Mesendoderm (in vitro differentiated cells): ENCODE measurements at regions not wholly inside any gene's neighbourhood (a gene's known extent, or its start where the extent isn't known, plus 50 kb on each side); places are given as distances from the start of the nearest gene placed in this dataset.

Source experiments
- DNase-seq: peaks from one replicate; pipeline ENCODE4 v3.0.0; 2013
- H2AK5ac ChIP-seq: 2 replicates; pipeline ENCODE4 v1.6.1; 2013; ENCODE audit warnings: low read length, inconsistent platforms
- H2BK120ac ChIP-seq: 2 replicates; pipeline ENCODE4 v1.6.1; 2013; ENCODE audit warnings: low read depth, mild to moderate bottlenecking, low read length, moderate library complexity, mixed read lengths
- H2BK15ac ChIP-seq: replicated peaks from 2 replicates; pipeline ENCODE4 v1.6.1; 2013; ENCODE audit warnings: low read depth, mild to moderate bottlenecking, moderate library complexity
- H2BK5ac ChIP-seq: 2 replicates; pipeline ENCODE4 v1.6.1; 2013; ENCODE audit warnings: low read length, inconsistent platforms
- H3K18ac ChIP-seq: 2 replicates; pipeline ENCODE4 v1.6.1; 2013; ENCODE audit warnings: mild to moderate bottlenecking, low read length, mixed read lengths
- H3K23ac ChIP-seq: one replicate; pipeline ENCODE4 v1.6.1; 2013; ENCODE audit warnings: low read length
- H3K27ac ChIP-seq: 2 replicates; pipeline ENCODE4 v1.5.1; 2013; ENCODE audit warnings: low read depth, mild to moderate bottlenecking, inconsistent platforms, low read length, moderate library complexity
- H3K27me3 ChIP-seq: 2 replicates; pipeline ENCODE4 v1.6.1; 2013; ENCODE audit warnings: low read length, control low read depth, mild to moderate bottlenecking, inconsistent platforms; ENCODE audit not compliant: insufficient read depth, poor library complexity
- H3K36me3 ChIP-seq: 2 replicates; pipeline ENCODE4 v1.6.1; 2013; ENCODE audit warnings: low read length, inconsistent platforms; ENCODE audit not compliant: control insufficient read depth, insufficient read depth
- H3K4ac ChIP-seq: one replicate; pipeline ENCODE4 v1.6.1; 2013; ENCODE audit warnings: low read depth, mild to moderate bottlenecking, low read length, moderate library complexity
- H3K4me1 ChIP-seq: 2 replicates; pipeline ENCODE4 v1.6.1; 2013; ENCODE audit warnings: low read depth, low read length, inconsistent platforms; ENCODE audit not compliant: control insufficient read depth
- H3K4me2 ChIP-seq: 2 replicates; pipeline ENCODE4 v1.6.1; 2013; ENCODE audit warnings: low read length
- H3K4me3 ChIP-seq: 2 replicates; pipeline ENCODE4 v1.5.1; 2013; ENCODE audit warnings: mild to moderate bottlenecking, low read length
- H3K56ac ChIP-seq: one replicate; pipeline ENCODE4 v1.6.1; 2013; ENCODE audit warnings: low read length
- H3K79me1 ChIP-seq: 2 replicates; pipeline ENCODE4 v1.6.1; 2013; ENCODE audit warnings: low read length, inconsistent platforms
- H3K79me2 ChIP-seq: 2 replicates; pipeline ENCODE4 v1.6.1; 2013; ENCODE audit warnings: mild to moderate bottlenecking, low read length; ENCODE audit not compliant: control insufficient read depth, insufficient read depth
- H3K9ac ChIP-seq: 2 replicates; pipeline ENCODE4 v1.6.1; 2013; ENCODE audit warnings: low read length, inconsistent platforms
- H4K5ac ChIP-seq: one replicate; pipeline ENCODE4 v1.6.1; 2013; ENCODE audit warnings: low read length
- H4K8ac ChIP-seq: one replicate; pipeline ENCODE4 v1.6.1; 2013; ENCODE audit warnings: low read depth, mild to moderate bottlenecking, control low read depth, low read length, moderate library complexity
- WGBS: extraction: QIAGEN DNeasy Blood & Tissue Kit; methylation state at CpG from one replicate; pipeline ENCODE4 v1.1.7; 2013; ENCODE audit warnings: low lambda C conversion rate, missing lambda C conversion rate; ENCODE audit not compliant: insufficient coverage; ENCODE audit errors: extremely low coverage; 5-methylcytosine and 5-hydroxymethylcytosine counted together

GRCh38 chr16:5557966-5558365 lies 460.4 kb upstream of the EEF2KMT start:
- H3K4ac ChIP-seq = no peak overlapping the region
- no peak overlapping the region for H2BK120ac ChIP-seq
- H2BK5ac ChIP-seq = no peak overlapping the region
- no peak overlapping the region for H3K4me2 ChIP-seq
- no peak overlapping the region for H3K18ac ChIP-seq
- no peaks in the 10 kb centered on the region for H3K4me1 ChIP-seq
- no peaks in the 10 kb centered on the region for H3K79me1 ChIP-seq
- H3K27ac ChIP-seq = no peak overlapping the region
- no peaks in the 10 kb centered on the region for H3K36me3 ChIP-seq
- no peak overlapping the region for H4K5ac ChIP-seq
- DNase-seq = peak; percentile 83
- H3K27me3 ChIP-seq = no peaks in the 10 kb centered on the region
- no peak overlapping the region for H4K8ac ChIP-seq
- H3K4me3 ChIP-seq = no peak overlapping the region
- no peak overlapping the region for H3K9ac ChIP-seq
- H3K56ac ChIP-seq = no peak overlapping the region
- no peak overlapping the region for H2AK5ac ChIP-seq
- no peak overlapping the region for H3K23ac ChIP-seq
- no peaks in the 10 kb centered on the region for H3K79me2 ChIP-seq
- no CpG with 5 or more reads among the region's 9 CpGs for WGBS
- H2BK15ac ChIP-seq = no peak overlapping the region

GRCh38 chr16:5557448-5557847 lies 459.9 kb upstream of the EEF2KMT start:
- Histone ChIP-seq H3K18ac (no peak overlapping the region), H4K8ac (no peak overlapping the region), H3K79me2 (no peaks in the 10 kb centered on the region), H2BK15ac (no peak overlapping the region), H2BK5ac (no peak overlapping the region), H3K27me3 (no peaks in the 10 kb centered on the region), H3K56ac (no peak overlapping the region), H2AK5ac (no peak overlapping the region), H3K79me1 (no peaks in the 10 kb centered on the region), H3K36me3 (no peaks in the 10 kb centered on the region), H3K23ac (no peak overlapping the region), H3K4me2 (no peak overlapping the region), H3K4ac (no peak overlapping the region), H3K4me3 (no peak overlapping the region), H3K9ac (no peak overlapping the region), H2BK120ac (no peak overlapping the region), H4K5ac (no peak overlapping the region), H3K27ac (no peak overlapping the region), H3K4me1 (no peaks in the 10 kb centered on the region)
- no CpG with 5 or more reads among the region's 3 CpGs for WGBS
- DNase-seq = no peak

- Histone ChIP-seq H4K8ac (no peak overlapping the region), H4K5ac (no peak overlapping the region), H3K4me1 (no peaks in the 10 kb centered on the region), H3K56ac (no peak overlapping the region), H2BK15ac (no peak overlapping the region), H2BK120ac (no peak overlapping the region), H3K9ac (no peak overlapping the region), H3K79me1 (no peaks in the 10 kb centered on the region), H3K4me2 (no peak overlapping the region), H3K36me3 (no peaks in the 10 kb centered on the region), H3K27me3 (no peaks in the 10 kb centered on the region), H3K79me2 (no peaks in the 10 kb centered on the region), H2BK5ac (no peak overlapping the region), H3K4me3 (no peak overlapping the region), H3K27ac (no peak overlapping the region), H3K18ac (no peak overlapping the region), H3K23ac (no peak overlapping the region), H2AK5ac (no peak overlapping the region), H3K4ac (no peak overlapping the region)
- no peak for DNase-seq
- no CpG with 5 or more reads among the region's 13 CpGs for WGBS
Observed at GRCh38 chr16:5556158-5556810, 458.7 kb upstream of the EEF2KMT start.

GRCh38 chr16:5551909-5552308 lies 454.3 kb upstream of the EEF2KMT start:
- Histone ChIP-seq H3K36me3 (no peaks in the 10 kb centered on the region), H3K4me3 (no peak overlapping the region), H3K4ac (no peak overlapping the region), H3K79me2 (no peaks in the 10 kb centered on the region), H4K5ac (no peak overlapping the region), H2AK5ac (no peak overlapping the region), H3K27ac (no peak overlapping the region), H4K8ac (no peak overlapping the region), H3K4me1 (no peaks in the 10 kb centered on the region), H3K27me3 (no peaks in the 10 kb centered on the region), H2BK120ac (no peak overlapping the region), H2BK5ac (no peak overlapping the region), H3K56ac (no peak overlapping the region), H3K18ac (no peak overlapping the region), H3K9ac (no peak overlapping the region), H3K79me1 (no peaks in the 10 kb centered on the region), H2BK15ac (no peak overlapping the region), H3K4me2 (no peak overlapping the region), H3K23ac (no peak overlapping the region)
- WGBS = no CpG with 5 or more reads among the region's 7 CpGs
- no peak for DNase-seq

GRCh38 chr16:5549802-5550201 lies 452.2 kb upstream of the EEF2KMT start:
- Histone ChIP-seq H3K4me2 (no peak overlapping the region), H3K79me1 (no peaks in the 10 kb centered on the region), H2BK5ac (no peak overlapping the region), H4K8ac (no peak overlapping the region), H3K23ac (no peak overlapping the region), H2AK5ac (no peak overlapping the region), H2BK120ac (no peak overlapping the region), H3K18ac (no peak overlapping the region), H3K27ac (no peak overlapping the region), H3K79me2 (no peaks in the 10 kb centered on the region), H3K56ac (no peak overlapping the region), H3K4ac (no peak overlapping the region), H3K4me1 (no peaks in the 10 kb centered on the region), H4K5ac (no peak overlapping the region), H3K27me3 (no peaks in the 10 kb centered on the region), H2BK15ac (no peak overlapping the region), H3K4me3 (no peak overlapping the region), H3K36me3 (no peaks in the 10 kb centered on the region), H3K9ac (no peak overlapping the region)
- WGBS = no CpG with 5 or more reads among the region's 3 CpGs
- DNase-seq = no peak

- Histone ChIP-seq H4K8ac (no peak overlapping the region), H3K56ac (no peak overlapping the region), H2AK5ac (no peak overlapping the region), H2BK5ac (no peak overlapping the region), H2BK15ac (no peak overlapping the region), H2BK120ac (no peak overlapping the region), H3K9ac (no peak overlapping the region), H3K79me1 (no peaks in the 10 kb centered on the region), H3K27me3 (no peaks in the 10 kb centered on the region), H3K18ac (peak overlapping the region; percentile 87), H3K23ac (no peak overlapping the region), H3K79me2 (no peaks in the 10 kb centered on the region), H3K4ac (no peak overlapping the region), H3K4me2 (no peak overlapping the region), H3K4me1 (no peaks in the 10 kb centered on the region), H3K4me3 (no peak overlapping the region), H4K5ac (no peak overlapping the region), H3K27ac (no peak overlapping the region), H3K36me3 (no peaks in the 10 kb centered on the region)
- WGBS = no CpG with 5 or more reads among the region's 3 CpGs
- peak; percentile 87 for DNase-seq
Observed at GRCh38 chr16:5541356-5541755, 443.8 kb upstream of the EEF2KMT start.
